Embryonic facial prominence (tissue), 1 donor: ENCODE measurements at regions not wholly inside any gene's neighbourhood (a gene's known extent, or its start where the extent isn't known, plus 50 kb on each side); places are given as distances from the start of the nearest gene placed in this dataset.

Source experiments
- DNase-seq: peaks from one replicate; pipeline ENCODE4 v3.0.0-alpha.2; 2016; ENCODE audit errors: extremely low spot score

GRCh38 chr1:170864238-170864637, 71.1 kb upstream of the MROH9 start:
- DNase-seq = peak; percentile 19

- DNase-seq = no peak
Measured at GRCh38 chr1:170864876-170865538, 70.3 kb upstream of the MROH9 start.

- no peak for DNase-seq
Measured at GRCh38 chr1:170866646-170867045, 68.7 kb upstream of the MROH9 start.

GRCh38 chr1:170871868-170872267, 63.5 kb upstream of the MROH9 start:
- no peak for DNase-seq

GRCh38 chr1:170872663-170873062, 62.7 kb upstream of the MROH9 start:
- DNase-seq = no peak

- no peak for DNase-seq
Measured at GRCh38 chr1:170874671-170875070, 60.7 kb upstream of the MROH9 start.

GRCh38 chr1:170881268-170882265, 53.8 kb upstream of the MROH9 start:
- peak; percentile 63 for DNase-seq
